GM21390 (cell line): ENCODE measurements at regions not wholly inside any gene's neighbourhood (a gene's known extent, or its start where the extent isn't known, plus 50 kb on each side); places are given as distances from the start of the nearest gene placed in this dataset.

Experiments used
- ATAC-seq: cut with Tn5 transposase; IDR thresholded peaks from one replicate; pipeline ENCODE4 v1.9.1; 2021; ENCODE audit not compliant: unreplicated experiment

GRCh38 chr5:15447209-15447608, 52.8 kb upstream of the FBXL7 start:
- ATAC-seq = no peak

GRCh38 chr5:15446552-15446951, 53.4 kb upstream of the FBXL7 start:
- no peak for ATAC-seq

- no peak for ATAC-seq
Observed at GRCh38 chr5:15442193-15442570, 57.8 kb upstream of the FBXL7 start.

GRCh38 chr5:15441433-15442192, 58.4 kb upstream of the FBXL7 start:
- no peak for ATAC-seq

GRCh38 chr5:15440434-15440833, 59.5 kb upstream of the FBXL7 start:
- no peak for ATAC-seq

GRCh38 chr5:15439801-15440200, 60.2 kb upstream of the FBXL7 start:
- ATAC-seq = no peak

GRCh38 chr5:15433709-15434108, 66.3 kb upstream of the FBXL7 start:
- ATAC-seq = no peak

- no peak for ATAC-seq
Observed at GRCh38 chr5:15431923-15432322, 68.1 kb upstream of the FBXL7 start.

GRCh38 chr5:15425766-15426165, 74.2 kb upstream of the FBXL7 start:
- no peak for ATAC-seq

- no peak for ATAC-seq
Observed at GRCh38 chr5:15424769-15425168, 75.2 kb upstream of the FBXL7 start.

GRCh38 chr5:15421921-15422412, 78.0 kb upstream of the FBXL7 start:
- ATAC-seq = no peak

- ATAC-seq = no peak
Observed at GRCh38 chr5:15421381-15421780, 78.6 kb upstream of the FBXL7 start.

GRCh38 chr5:15420201-15420600, 79.8 kb upstream of the FBXL7 start:
- no peak for ATAC-seq

GRCh38 chr5:15417156-15417555, 82.8 kb upstream of the FBXL7 start:
- ATAC-seq = no peak

- no peak for ATAC-seq
Observed at GRCh38 chr5:15406478-15406877, 93.5 kb upstream of the FBXL7 start.

GRCh38 chr5:15393146-15393545, 106.8 kb upstream of the FBXL7 start:
- ATAC-seq = no peak

GRCh38 chr5:15391704-15392397, 108.1 kb upstream of the FBXL7 start:
- ATAC-seq = no peak

- ATAC-seq = no peak
Observed at GRCh38 chr5:15388866-15389265, 111.1 kb upstream of the FBXL7 start.

- ATAC-seq = no peak
Observed at GRCh38 chr5:15387931-15388524, 112.0 kb upstream of the FBXL7 start.

- ATAC-seq = no peak
Observed at GRCh38 chr5:15386122-15386521, 113.9 kb upstream of the FBXL7 start.

- no peak for ATAC-seq
Observed at GRCh38 chr5:15385553-15385952, 114.4 kb upstream of the FBXL7 start.

GRCh38 chr5:15385037-15385436, 114.9 kb upstream of the FBXL7 start:
- no peak for ATAC-seq
